IMR-90 (cell line): ENCODE measurements at regions not wholly inside any gene's neighbourhood (a gene's known extent, or its start where the extent isn't known, plus 50 kb on each side); places are given as distances from the start of the nearest gene placed in this dataset.

ENCODE experiments used
- CEBPB ChIP-seq: IDR thresholded peaks from 2 replicates; pipeline ENCODE4 v1.6.1; 2012; ENCODE audit warnings: low read depth, low read length, improper control_type of control experiment
- FOS ChIP-seq: fragments of 150-350 bp; IDR thresholded peaks from 2 replicates; pipeline ENCODE4 v1.6.1; 2016; ENCODE audit warnings: low read depth, low read length
- MAFK ChIP-seq: IDR thresholded peaks from 2 replicates; pipeline ENCODE4 v1.6.1; 2012; ENCODE audit warnings: low read depth, low read length, improper control_type of control experiment
- MAZ ChIP-seq: IDR thresholded peaks from 2 replicates; pipeline ENCODE4 v1.6.1; 2012; ENCODE audit warnings: low read depth, mild to moderate bottlenecking, low read length, improper control_type of control experiment, moderate library complexity, borderline replicate concordance
- POLR2A ChIP-seq: IDR thresholded peaks from 2 replicates; pipeline ENCODE4 v1.6.1; 2012; ENCODE audit warnings: mild to moderate bottlenecking, low read depth, low read length
- RAD21 ChIP-seq: IDR thresholded peaks from 2 replicates; pipeline ENCODE4 v1.6.1; 2012; ENCODE audit warnings: low read length, improper control_type of control experiment
- SMC3 ChIP-seq: fragments of 150-350 bp; IDR thresholded peaks from 2 replicates; pipeline ENCODE4 v1.6.1; 2016; ENCODE audit warnings: low read depth, mild to moderate bottlenecking, antibody characterized with exemption, low read length, moderate library complexity
- TF ChIP-seq, protein P1 (sequence below): conservative IDR thresholded peaks from 2 replicates; pipeline ENCODE4 v1.5.1; 2012; ENCODE audit warnings: mild to moderate bottlenecking, low read depth, low read length, improper control_type of control experiment
- TF ChIP-seq, protein P2 (sequence below): fragments of 150-350 bp; IDR thresholded peaks from 2 replicates; pipeline ENCODE4 v1.6.1; 2017; ENCODE audit warnings: mild to moderate bottlenecking, antibody characterized with exemption, low read length, low read depth
- TF ChIP-seq, protein P3 (sequence below): fragments of 150-350 bp; IDR thresholded peaks from 2 replicates; pipeline ENCODE4 v1.6.1; 2016; ENCODE audit warnings: low read depth, mild to moderate bottlenecking, low read length, moderate library complexity, borderline replicate concordance

DNA sequence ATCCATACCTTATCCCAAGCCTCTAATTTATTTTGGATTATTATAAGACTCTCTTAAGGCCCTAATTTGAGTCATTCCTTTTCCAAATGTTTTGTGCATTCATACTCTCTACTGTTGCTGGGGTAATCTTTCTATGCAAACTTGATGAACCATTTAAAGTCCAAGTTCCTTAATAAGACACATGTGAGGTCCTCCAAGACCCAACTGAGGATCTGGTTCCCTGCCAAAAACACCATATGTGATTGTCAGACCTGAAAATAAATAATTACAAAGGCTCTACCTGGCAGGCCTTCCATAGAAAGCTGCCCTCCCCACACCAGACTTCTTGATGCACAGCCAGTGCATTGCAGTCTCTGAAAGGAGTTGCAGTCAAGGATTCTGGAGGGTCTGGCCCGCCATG lies 257.9 kb upstream of the AKR1E2 start:
- TF ChIP-seq RAD21 (no peak), POLR2A (no peak), SMC3 (no peak), CEBPB (no peak), FOS (no peak), MAZ (no peak), MAFK (no peak)
- TF ChIP-seq, protein P1, sequence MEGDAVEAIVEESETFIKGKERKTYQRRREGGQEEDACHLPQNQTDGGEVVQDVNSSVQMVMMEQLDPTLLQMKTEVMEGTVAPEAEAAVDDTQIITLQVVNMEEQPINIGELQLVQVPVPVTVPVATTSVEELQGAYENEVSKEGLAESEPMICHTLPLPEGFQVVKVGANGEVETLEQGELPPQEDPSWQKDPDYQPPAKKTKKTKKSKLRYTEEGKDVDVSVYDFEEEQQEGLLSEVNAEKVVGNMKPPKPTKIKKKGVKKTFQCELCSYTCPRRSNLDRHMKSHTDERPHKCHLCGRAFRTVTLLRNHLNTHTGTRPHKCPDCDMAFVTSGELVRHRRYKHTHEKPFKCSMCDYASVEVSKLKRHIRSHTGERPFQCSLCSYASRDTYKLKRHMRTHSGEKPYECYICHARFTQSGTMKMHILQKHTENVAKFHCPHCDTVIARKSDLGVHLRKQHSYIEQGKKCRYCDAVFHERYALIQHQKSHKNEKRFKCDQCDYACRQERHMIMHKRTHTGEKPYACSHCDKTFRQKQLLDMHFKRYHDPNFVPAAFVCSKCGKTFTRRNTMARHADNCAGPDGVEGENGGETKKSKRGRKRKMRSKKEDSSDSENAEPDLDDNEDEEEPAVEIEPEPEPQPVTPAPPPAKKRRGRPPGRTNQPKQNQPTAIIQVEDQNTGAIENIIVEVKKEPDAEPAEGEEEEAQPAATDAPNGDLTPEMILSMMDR = no peak
- TF ChIP-seq, protein P2, sequence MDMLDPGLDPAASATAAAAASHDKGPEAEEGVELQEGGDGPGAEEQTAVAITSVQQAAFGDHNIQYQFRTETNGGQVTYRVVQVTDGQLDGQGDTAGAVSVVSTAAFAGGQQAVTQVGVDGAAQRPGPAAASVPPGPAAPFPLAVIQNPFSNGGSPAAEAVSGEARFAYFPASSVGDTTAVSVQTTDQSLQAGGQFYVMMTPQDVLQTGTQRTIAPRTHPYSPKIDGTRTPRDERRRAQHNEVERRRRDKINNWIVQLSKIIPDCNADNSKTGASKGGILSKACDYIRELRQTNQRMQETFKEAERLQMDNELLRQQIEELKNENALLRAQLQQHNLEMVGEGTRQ = no peak
- TF ChIP-seq, protein P3, sequence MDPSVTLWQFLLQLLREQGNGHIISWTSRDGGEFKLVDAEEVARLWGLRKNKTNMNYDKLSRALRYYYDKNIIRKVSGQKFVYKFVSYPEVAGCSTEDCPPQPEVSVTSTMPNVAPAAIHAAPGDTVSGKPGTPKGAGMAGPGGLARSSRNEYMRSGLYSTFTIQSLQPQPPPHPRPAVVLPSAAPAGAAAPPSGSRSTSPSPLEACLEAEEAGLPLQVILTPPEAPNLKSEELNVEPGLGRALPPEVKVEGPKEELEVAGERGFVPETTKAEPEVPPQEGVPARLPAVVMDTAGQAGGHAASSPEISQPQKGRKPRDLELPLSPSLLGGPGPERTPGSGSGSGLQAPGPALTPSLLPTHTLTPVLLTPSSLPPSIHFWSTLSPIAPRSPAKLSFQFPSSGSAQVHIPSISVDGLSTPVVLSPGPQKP = no peak
